SU-DHL-6 (cell line): ENCODE measurements at regions not wholly inside any gene's neighbourhood (a gene's known extent, or its start where the extent isn't known, plus 50 kb on each side); places are given as distances from the start of the nearest gene placed in this dataset.

Experiments used
- H2AFZ ChIP-seq: fragments of 200-600 bp; sonication (generic); 2 replicates; pipeline ENCODE4 v1.6.1; 2014; ENCODE audit warnings: low read depth, mild to moderate bottlenecking, moderate library complexity, mixed read lengths, antibody characterized with exemption, low read length; ENCODE audit not compliant: severe bottlenecking
- H3F3A ChIP-seq: fragments of 200-600 bp; shearing (Covaris generic); 2 replicates; pipeline ENCODE4 v1.6.0; 2016; ENCODE audit warnings: antibody characterized with exemption, mild to moderate bottlenecking; ENCODE audit not compliant: insufficient read depth
- H3K27ac ChIP-seq: fragments of 200-600 bp; sonication (generic); 2 replicates; pipeline ENCODE4 v1.5.1; 2016; ENCODE audit warnings: low read depth, mild to moderate bottlenecking, low read length, moderate library complexity, mixed read lengths
- H3K27me3 ChIP-seq: fragments of 200-600 bp; sonication (generic), shearing (Covaris generic); 2 replicates; pipeline ENCODE4 v1.6.0; 2014; ENCODE audit warnings: mild to moderate bottlenecking, low read length
- H3K36me3 ChIP-seq: fragments of 200-600 bp; sonication (generic); 2 replicates; pipeline ENCODE4 v1.6.1; 2014; ENCODE audit warnings: mild to moderate bottlenecking, low read length, mixed read lengths
- H3K4me2 ChIP-seq: fragments of 300-600, 200-600 bp; shearing (Covaris generic), sonication (generic); 2 replicates; pipeline ENCODE4 v1.6.0; 2014; ENCODE audit warnings: low read length, low read depth, mild to moderate bottlenecking; ENCODE audit not compliant: poor library complexity, severe bottlenecking
- H3K4me3 ChIP-seq: fragments of 200-600 bp; sonication (generic); 2 replicates; pipeline ENCODE4 v1.5.1; 2014; ENCODE audit warnings: antibody characterized with exemption, low read length, mild to moderate bottlenecking, mixed read lengths; ENCODE audit not compliant: insufficient read depth, poor library complexity, severe bottlenecking
- H3K79me2 ChIP-seq: fragments of 200-600 bp; sonication (generic); 2 replicates; pipeline ENCODE4 v1.6.1; 2014; ENCODE audit warnings: mild to moderate bottlenecking, low read length, moderate library complexity; ENCODE audit not compliant: insufficient read depth
- H3K9ac ChIP-seq: fragments of 200-600 bp; sonication (generic); 2 replicates; pipeline ENCODE4 v1.7.0; 2014; ENCODE audit warnings: mild to moderate bottlenecking, low read length
- H3K9me2 ChIP-seq: fragments of 200-600 bp; sonication (generic); replicated peaks from 2 replicates; pipeline ENCODE4 v1.6.1; 2014; ENCODE audit warnings: low read length; ENCODE audit not compliant: insufficient read depth
- H3K9me3 ChIP-seq: fragments of 200-600 bp; sonication (generic); 2 replicates; pipeline ENCODE4 v1.6.1; 2014; ENCODE audit warnings: low read length, mixed read lengths; ENCODE audit not compliant: insufficient read depth
- H4K20me1 ChIP-seq: fragments of 200-600 bp; sonication (generic); 2 replicates; pipeline ENCODE4 v1.6.1; 2014; ENCODE audit warnings: low read depth, mild to moderate bottlenecking, antibody characterized with exemption, low read length, moderate library complexity, mixed read lengths
- EZH2phosphoT487 ChIP-seq: fragments of 200-600 bp; sonication (generic), shearing (Covaris generic); conservative IDR thresholded peaks from 2 replicates; pipeline ENCODE4 v1.6.1; 2018; ENCODE audit warnings: mild to moderate bottlenecking, antibody characterized with exemption, low read length, moderate library complexity, mixed read lengths
- TF ChIP-seq, protein P1 (sequence below): fragments of 200-600 bp; sonication (generic); IDR thresholded peaks from one replicate; pipeline ENCODE4 v1.5.1; 2017; ENCODE audit warnings: antibody characterized with exemption, mild to moderate bottlenecking, low read length, moderate library complexity; ENCODE audit not compliant: insufficient read depth, poor library complexity, severe bottlenecking

DNA sequence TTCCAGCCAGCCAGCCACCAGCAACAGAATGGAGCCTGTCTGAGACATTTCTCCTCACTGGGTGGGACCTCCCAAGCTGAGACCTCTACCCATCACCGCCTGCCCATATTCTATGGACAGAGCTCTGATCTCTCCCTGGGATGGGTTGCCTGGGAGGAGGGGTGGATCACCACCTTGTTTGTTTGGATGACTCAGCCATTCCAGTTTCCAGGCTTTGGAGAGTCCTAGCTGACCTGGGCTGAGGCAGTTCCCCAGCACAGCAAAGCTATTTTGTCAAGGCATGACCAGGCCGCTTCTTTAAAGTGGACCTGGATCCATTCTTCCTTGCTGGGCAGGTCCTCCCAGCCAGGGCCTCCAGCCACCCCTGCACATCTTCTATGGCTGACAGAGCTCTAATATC is 982.3 kb downstream of the DNAJB9 start:
- no peaks in the 10 kb centered on the region for H3K27me3 ChIP-seq
- H3K4me2 ChIP-seq = no peak overlapping the region

DNA sequence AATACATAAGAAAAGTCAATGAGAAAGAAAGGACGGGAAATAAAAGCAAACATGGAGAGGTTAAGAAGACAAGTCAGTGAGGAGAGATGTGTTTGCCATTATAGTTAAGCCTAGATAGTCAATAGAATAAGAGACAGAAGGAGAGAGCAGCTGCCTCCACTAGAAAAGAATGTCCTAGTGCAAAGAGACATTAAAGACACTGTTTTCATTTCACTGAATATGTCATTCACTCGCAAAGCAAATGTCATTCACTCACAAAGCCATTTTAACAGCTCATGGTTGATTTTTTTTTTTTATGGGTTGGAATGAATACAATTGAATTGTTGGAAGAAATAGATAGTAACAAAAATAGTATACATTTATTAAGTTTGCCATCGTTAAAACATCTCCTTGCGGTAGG is 1007.6 kb downstream of the DNAJB9 start:
- no peak for TF ChIP-seq EZH2phosphoT487
- TF ChIP-seq, protein P1, sequence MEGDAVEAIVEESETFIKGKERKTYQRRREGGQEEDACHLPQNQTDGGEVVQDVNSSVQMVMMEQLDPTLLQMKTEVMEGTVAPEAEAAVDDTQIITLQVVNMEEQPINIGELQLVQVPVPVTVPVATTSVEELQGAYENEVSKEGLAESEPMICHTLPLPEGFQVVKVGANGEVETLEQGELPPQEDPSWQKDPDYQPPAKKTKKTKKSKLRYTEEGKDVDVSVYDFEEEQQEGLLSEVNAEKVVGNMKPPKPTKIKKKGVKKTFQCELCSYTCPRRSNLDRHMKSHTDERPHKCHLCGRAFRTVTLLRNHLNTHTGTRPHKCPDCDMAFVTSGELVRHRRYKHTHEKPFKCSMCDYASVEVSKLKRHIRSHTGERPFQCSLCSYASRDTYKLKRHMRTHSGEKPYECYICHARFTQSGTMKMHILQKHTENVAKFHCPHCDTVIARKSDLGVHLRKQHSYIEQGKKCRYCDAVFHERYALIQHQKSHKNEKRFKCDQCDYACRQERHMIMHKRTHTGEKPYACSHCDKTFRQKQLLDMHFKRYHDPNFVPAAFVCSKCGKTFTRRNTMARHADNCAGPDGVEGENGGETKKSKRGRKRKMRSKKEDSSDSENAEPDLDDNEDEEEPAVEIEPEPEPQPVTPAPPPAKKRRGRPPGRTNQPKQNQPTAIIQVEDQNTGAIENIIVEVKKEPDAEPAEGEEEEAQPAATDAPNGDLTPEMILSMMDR = no peak
- H3K27ac ChIP-seq = no peak overlapping the region
- no peak overlapping the region for H2AFZ ChIP-seq
- H3K27me3 ChIP-seq = no peaks in the 10 kb centered on the region
- H3K4me2 ChIP-seq = no peak overlapping the region
- no peak overlapping the region for H3K9ac ChIP-seq
- H3F3A ChIP-seq = no peaks in the 10 kb centered on the region
- H3K4me3 ChIP-seq = no peak overlapping the region
- H3K9me2 ChIP-seq = no peaks in the 10 kb centered on the region
- no peaks in the 10 kb centered on the region for H4K20me1 ChIP-seq
- no peaks in the 10 kb centered on the region for H3K36me3 ChIP-seq
- no peaks in the 10 kb centered on the region for H3K9me3 ChIP-seq
- no peaks in the 10 kb centered on the region for H3K79me2 ChIP-seq

More for the DNA sequence above, 982.3 kb downstream of the DNAJB9 start:
- Histone ChIP-seq H3K79me2 (no peaks in the 10 kb centered on the region), H3K9ac (no peak overlapping the region), H3K9me3 (no peaks in the 10 kb centered on the region), H3K36me3 (no peaks in the 10 kb centered on the region), H3F3A (no peaks in the 10 kb centered on the region), H2AFZ (no peak overlapping the region), H3K9me2 (0 out of 2 replicates have a peak, but pooled peaks cover 4% of the 10 kb centered on the region), H3K4me3 (no peak overlapping the region), H4K20me1 (no peaks in the 10 kb centered on the region), H3K27ac (no peak overlapping the region)
- TF ChIP-seq, protein P1 = no peak
- no peak for TF ChIP-seq EZH2phosphoT487

GRCh38 chr7:109579901-109580300 is 1010.2 kb downstream of the DNAJB9 start:
- no peaks in the 10 kb centered on the region for H3K27me3 ChIP-seq
- no peak overlapping the region for H2AFZ ChIP-seq
- H4K20me1 ChIP-seq = no peaks in the 10 kb centered on the region
- TF ChIP-seq EZH2phosphoT487 = no peak
- TF ChIP-seq, protein P1 = no peak
- H3F3A ChIP-seq = no peaks in the 10 kb centered on the region
- no peaks in the 10 kb centered on the region for H3K9me2 ChIP-seq
- no peaks in the 10 kb centered on the region for H3K9me3 ChIP-seq
- H3K27ac ChIP-seq = no peak overlapping the region
- H3K79me2 ChIP-seq = no peaks in the 10 kb centered on the region
- H3K9ac ChIP-seq = no peak overlapping the region
- H3K4me2 ChIP-seq = no peak overlapping the region
- H3K4me3 ChIP-seq = no peak overlapping the region
- H3K36me3 ChIP-seq = no peaks in the 10 kb centered on the region
